Ovary (tissue), 7 donors: ENCODE measurements at regions not wholly inside any gene's neighbourhood (a gene's known extent, or its start where the extent isn't known, plus 50 kb on each side); places are given as distances from the start of the nearest gene placed in this dataset.

ENCODE experiments used
- DNase-seq, 5 donors: peaks; one replicate each; pipeline ENCODE4 v3.0.0-alpha.2; 2019 to 2020
- H3K27ac ChIP-seq, 2 donors: fragments of 200-600 bp; one replicate each; pipeline versions ENCODE4 v1.5.1 to v1.8.0; 2019 to 2022
- H3K27me3 ChIP-seq: fragments of 200-600 bp; one replicate; pipeline ENCODE4 v1.8.0; 2022
- H3K36me3 ChIP-seq: fragments of 200-600 bp; sonication (generic); one replicate; pipeline ENCODE4 v1.5.1; 2019
- H3K4me1 ChIP-seq: one replicate; pipeline ENCODE4 v1.8.1; 2013; ENCODE audit warnings: mild to moderate bottlenecking, moderate library complexity; ENCODE audit not compliant: insufficient read depth
- H3K4me3 ChIP-seq: fragments of 200-600 bp; sonication (generic); one replicate; pipeline ENCODE4 v1.5.1; 2017
- H3K9me3 ChIP-seq, 2 donors: fragments of 200-600 bp in 1 of 2; sonication (generic) in 1 of 2; one replicate each; pipeline versions ENCODE4 v1.5.1 to v1.8.1; 2013 to 2019; ENCODE audit warnings: mild to moderate bottlenecking in 1 of 2, moderate library complexity in 1 of 2
- EP300 ChIP-seq: sonication (generic); formaldehyde crosslinking; IDR thresholded peaks from one replicate; pipeline ENCODE4 v1.6.1; 2017; ENCODE audit warnings: antibody characterized with exemption
- POLR2A ChIP-seq: fragments of 450-650 bp; IDR thresholded peaks from one replicate; pipeline ENCODE4 v1.6.1; 2017; ENCODE audit warnings: antibody characterized with exemption, mild to moderate bottlenecking, moderate library complexity
- WGBS, 3 donors: extraction: QIAGEN DNeasy Blood & Tissue Kit in 1 of 3; methylation state at CpG; one replicate each; pipeline versions ENCODE4 v1.1.5 to v1.1.7; 2013 to 2017; 5-methylcytosine and 5-hydroxymethylcytosine counted together
- intact Hi-C, 4 donors: fragments of 100-400 bp; cut with DNase I; formaldehyde crosslinking; loops; one replicate each; pipeline versions ENCODE4 v1.11.0 to v1.15.1; 2022 to 2023
- TF ChIP-seq, protein P1 (sequence below), 3 donors: fragments of 450-650 bp in 2 of 3; fragments of 200-600 bp in 1 of 3; IDR thresholded peaks; one replicate each; pipeline versions ENCODE4 v1.5.1 to v1.8.0; 2016 to 2022; ENCODE audit warnings: antibody characterized with exemption in 3 of 3, mild to moderate bottlenecking in 1 of 3
- donor health status: DM: no; HTN: no; CAD: no; lungs with moderate emphysema.
- donor health status: DM: no; HTN: no; CAD: no.
- donor health status: Bipolar disorder and iron deficiency.
- donor health status: DM: no; HTN: no; CAD: no.
- donor health status: DM: yes; HTN: yes; CAD: no.

DNA sequence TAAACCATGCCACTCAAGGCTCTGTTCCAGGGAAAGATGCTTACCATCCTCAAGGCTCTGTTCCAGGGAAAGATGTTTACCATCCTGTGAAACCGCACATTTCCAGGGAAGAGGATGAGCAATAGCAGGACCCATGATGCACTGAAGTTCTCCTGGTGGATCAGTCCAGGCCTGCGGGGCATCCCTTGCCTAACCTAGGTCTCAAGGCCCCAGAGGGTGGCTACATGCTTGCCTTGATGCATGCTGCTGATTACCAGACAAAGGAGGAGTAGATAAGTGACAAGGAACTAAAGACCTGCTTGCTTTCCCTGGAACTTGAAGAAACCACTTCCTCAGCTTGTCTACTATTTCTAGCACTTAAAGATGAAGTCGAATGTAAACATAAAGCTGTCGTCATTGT is 111.0 kb upstream of the LINC00305 start:
- no peak for TF ChIP-seq EP300
- TF ChIP-seq, protein P1, sequence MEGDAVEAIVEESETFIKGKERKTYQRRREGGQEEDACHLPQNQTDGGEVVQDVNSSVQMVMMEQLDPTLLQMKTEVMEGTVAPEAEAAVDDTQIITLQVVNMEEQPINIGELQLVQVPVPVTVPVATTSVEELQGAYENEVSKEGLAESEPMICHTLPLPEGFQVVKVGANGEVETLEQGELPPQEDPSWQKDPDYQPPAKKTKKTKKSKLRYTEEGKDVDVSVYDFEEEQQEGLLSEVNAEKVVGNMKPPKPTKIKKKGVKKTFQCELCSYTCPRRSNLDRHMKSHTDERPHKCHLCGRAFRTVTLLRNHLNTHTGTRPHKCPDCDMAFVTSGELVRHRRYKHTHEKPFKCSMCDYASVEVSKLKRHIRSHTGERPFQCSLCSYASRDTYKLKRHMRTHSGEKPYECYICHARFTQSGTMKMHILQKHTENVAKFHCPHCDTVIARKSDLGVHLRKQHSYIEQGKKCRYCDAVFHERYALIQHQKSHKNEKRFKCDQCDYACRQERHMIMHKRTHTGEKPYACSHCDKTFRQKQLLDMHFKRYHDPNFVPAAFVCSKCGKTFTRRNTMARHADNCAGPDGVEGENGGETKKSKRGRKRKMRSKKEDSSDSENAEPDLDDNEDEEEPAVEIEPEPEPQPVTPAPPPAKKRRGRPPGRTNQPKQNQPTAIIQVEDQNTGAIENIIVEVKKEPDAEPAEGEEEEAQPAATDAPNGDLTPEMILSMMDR (IDR thresholded peaks at IDR 0.05), result no peak
- no peak for DNase-seq
- 72 to 76% (median 74%) methylated on average over 4 of the region's 4 CpGs for WGBS, 3 donors
- Histone ChIP-seq H3K27me3 (no peaks in the 10 kb centered on the region), H3K27ac (no peak overlapping the region), H3K36me3 (no peaks in the 10 kb centered on the region), H3K4me3 (no peak overlapping the region), H3K4me1 (no peaks in the 10 kb centered on the region), H3K9me3 (no peaks in the 10 kb centered on the region)
- intact Hi-C loops, result no loop called here

DNA sequence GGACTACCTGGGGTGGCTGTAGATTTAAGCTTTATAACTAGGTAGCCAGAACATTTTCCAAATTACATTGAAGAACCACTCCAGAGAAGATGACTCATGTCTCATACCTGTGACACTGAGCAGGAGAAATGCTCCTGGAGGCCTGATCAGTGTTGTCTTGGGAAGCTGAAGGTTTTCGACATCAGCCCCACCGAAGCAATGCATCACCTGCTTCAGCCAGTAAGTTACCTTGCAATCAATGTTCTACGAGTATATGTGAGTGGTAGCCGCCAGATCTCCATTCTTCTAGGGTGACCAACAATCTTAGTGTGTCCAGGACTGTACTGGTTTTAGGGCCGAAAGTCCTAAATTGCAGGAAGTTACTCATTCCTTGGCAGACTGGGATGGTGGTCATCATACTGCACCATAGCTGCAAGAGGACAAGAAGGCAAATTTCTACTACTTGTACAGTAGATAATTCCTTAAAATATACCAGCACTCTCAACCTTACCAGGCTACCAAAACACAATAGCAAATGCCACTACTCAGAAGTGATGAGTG is 109.3 kb upstream of the LINC00305 start:
- intact Hi-C loops, result no loop called here
- Histone ChIP-seq H3K27me3 (no peaks in the 10 kb centered on the region), H3K4me1 (no peaks in the 10 kb centered on the region), H3K36me3 (no peaks in the 10 kb centered on the region), H3K9me3 (no peaks in the 10 kb centered on the region), H3K4me3 (no peak overlapping the region), H3K27ac (no peak overlapping the region)
- 86 to 96% (median 90%) methylated on average over 5 of the region's 5 CpGs for WGBS, 3 donors
- TF ChIP-seq, protein P1 (IDR thresholded peaks at IDR 0.05), result no peak
- TF ChIP-seq EP300 (no peak), POLR2A (no peak)
- DNase-seq, result no peak

DNA sequence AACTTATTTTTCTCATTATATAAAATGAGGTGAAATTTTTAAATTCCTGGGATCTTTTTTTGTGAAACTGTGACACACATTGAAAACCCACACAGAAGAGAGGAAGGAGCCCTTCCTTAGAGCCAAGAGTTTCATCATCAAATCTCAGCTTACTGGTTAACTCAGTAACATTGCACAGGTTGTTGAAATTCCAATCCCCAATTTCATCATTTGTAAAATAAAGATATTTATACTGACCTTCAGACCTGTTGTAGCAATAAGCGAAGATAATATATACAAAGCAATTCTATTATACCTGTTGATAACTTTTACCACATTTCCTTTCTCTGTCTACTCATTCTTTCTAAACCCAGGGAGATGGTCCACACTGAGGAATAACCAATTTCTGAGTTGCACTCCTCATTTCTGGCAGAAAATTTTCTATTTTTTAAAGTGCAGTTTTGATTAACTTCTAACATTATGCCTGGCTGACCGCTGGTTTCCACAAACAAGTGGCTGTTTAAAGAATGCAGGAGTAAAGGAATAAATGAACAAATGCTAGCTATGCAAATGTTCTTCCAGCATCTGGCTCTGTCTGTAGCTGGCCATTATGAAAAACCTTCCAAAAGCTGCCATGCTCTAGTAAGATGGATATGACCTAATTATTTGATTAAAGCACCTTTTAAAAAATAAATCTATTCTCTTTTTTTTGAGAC is 105.7 kb upstream of the LINC00305 start:
- Histone ChIP-seq H3K27me3 (no peaks in the 10 kb centered on the region), H3K4me3 (no peak overlapping the region), H3K4me1 (no peaks in the 10 kb centered on the region), H3K27ac (no peak overlapping the region), H3K36me3 (no peaks in the 10 kb centered on the region), H3K9me3 (no peaks in the 10 kb centered on the region)
- WGBS, 3 donors, result 33 to 62% (median 45%) methylated on average over 2 of the region's 2 CpGs
- DNase-seq, result no peak
- TF ChIP-seq EP300, result no peak
- TF ChIP-seq POLR2A, result no peak
- TF ChIP-seq, protein P1 (IDR thresholded peaks at IDR 0.05), result no peak
- intact Hi-C loops, result no loop called here

DNA sequence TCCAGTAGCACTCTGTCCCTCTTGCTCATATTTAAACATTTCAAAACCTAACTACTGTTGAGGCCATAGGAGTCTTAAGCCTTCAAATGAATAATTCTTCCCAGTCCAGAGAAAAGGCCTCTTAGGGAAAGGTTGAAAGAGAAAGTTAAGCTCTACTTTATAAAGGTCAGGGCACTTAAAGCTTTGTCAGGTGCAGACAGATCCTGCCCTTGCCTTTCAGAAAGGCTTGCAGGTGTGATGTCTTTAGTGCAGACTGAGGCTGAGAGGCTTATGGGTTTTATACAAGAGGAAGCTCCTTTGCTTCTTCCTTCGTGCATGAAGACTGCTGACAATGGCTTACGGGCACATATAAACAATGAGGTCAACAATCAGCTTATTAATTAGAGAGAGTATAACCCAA is 105.0 kb upstream of the LINC00305 start:
- intact Hi-C loops, result no loop called here
- Histone ChIP-seq H3K27ac (no peak overlapping the region), H3K9me3 (no peaks in the 10 kb centered on the region), H3K27me3 (no peaks in the 10 kb centered on the region), H3K4me3 (no peak overlapping the region), H3K36me3 (no peaks in the 10 kb centered on the region), H3K4me1 (no peaks in the 10 kb centered on the region)
- no peak for TF ChIP-seq POLR2A
- TF ChIP-seq EP300, result no peak
- TF ChIP-seq, protein P1 (IDR thresholded peaks at IDR 0.05), result no peak
- 89 to 97% (median 96%) methylated on average over 2 of the region's 2 CpGs for WGBS, 3 donors
- no peak for DNase-seq
